Vagina (tissue), 2 donors: ENCODE measurements at regions not wholly inside any gene's neighbourhood (a gene's known extent, or its start where the extent isn't known, plus 50 kb on each side); places are given as distances from the start of the nearest gene placed in this dataset.

Experiments used
- POLR2A ChIP-seq, 2 donors: fragments of 450-650 bp; IDR thresholded peaks; one replicate each; pipeline ENCODE4 v1.6.1; 2017; ENCODE audit warnings: antibody characterized with exemption in 2 of 2, mild to moderate bottlenecking in 2 of 2, moderate library complexity in 2 of 2
- POLR2AphosphoS5 ChIP-seq, 2 donors: sonication (generic); formaldehyde crosslinking; IDR thresholded peaks; one replicate each; pipeline ENCODE4 v1.9.0; 2017; ENCODE audit warnings: antibody characterized with exemption in 2 of 2, mild to moderate bottlenecking in 2 of 2, low read depth in 1 of 2; ENCODE audit not compliant: insufficient read depth in 1 of 2
- TF ChIP-seq, protein P1 (sequence below), 3 experiments: fragments of 450-650 bp in 2 of 3; fragments of 200-600 bp in 1 of 3; sonication (generic) in 1 of 3; IDR thresholded peaks; one replicate each; pipeline ENCODE4 v1.5.1; 2017 to 2019; ENCODE audit warnings: antibody characterized with exemption in 3 of 3, mild to moderate bottlenecking in 2 of 3, moderate library complexity in 2 of 3

GRCh38 chr13:39811051-39811450 is 155.6 kb downstream of the COG6 start:
- TF ChIP-seq POLR2A (IDR thresholded peaks at IDR 0.05): no peak
- no peak for TF ChIP-seq POLR2AphosphoS5 (IDR thresholded peaks at IDR 0.05; ENCODE audit: insufficient read depth in 1 of 2, low read depth in 1 of 2)
- TF ChIP-seq, protein P1, sequence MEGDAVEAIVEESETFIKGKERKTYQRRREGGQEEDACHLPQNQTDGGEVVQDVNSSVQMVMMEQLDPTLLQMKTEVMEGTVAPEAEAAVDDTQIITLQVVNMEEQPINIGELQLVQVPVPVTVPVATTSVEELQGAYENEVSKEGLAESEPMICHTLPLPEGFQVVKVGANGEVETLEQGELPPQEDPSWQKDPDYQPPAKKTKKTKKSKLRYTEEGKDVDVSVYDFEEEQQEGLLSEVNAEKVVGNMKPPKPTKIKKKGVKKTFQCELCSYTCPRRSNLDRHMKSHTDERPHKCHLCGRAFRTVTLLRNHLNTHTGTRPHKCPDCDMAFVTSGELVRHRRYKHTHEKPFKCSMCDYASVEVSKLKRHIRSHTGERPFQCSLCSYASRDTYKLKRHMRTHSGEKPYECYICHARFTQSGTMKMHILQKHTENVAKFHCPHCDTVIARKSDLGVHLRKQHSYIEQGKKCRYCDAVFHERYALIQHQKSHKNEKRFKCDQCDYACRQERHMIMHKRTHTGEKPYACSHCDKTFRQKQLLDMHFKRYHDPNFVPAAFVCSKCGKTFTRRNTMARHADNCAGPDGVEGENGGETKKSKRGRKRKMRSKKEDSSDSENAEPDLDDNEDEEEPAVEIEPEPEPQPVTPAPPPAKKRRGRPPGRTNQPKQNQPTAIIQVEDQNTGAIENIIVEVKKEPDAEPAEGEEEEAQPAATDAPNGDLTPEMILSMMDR (IDR thresholded peaks at IDR 0.05): no peak
